SU-DHL-6 (cell line): ENCODE measurements at regions not wholly inside any gene's neighbourhood (a gene's known extent, or its start where the extent isn't known, plus 50 kb on each side); places are given as distances from the start of the nearest gene placed in this dataset.

Source experiments
- H2AFZ ChIP-seq: fragments of 200-600 bp; sonication (generic); 2 replicates; pipeline ENCODE4 v1.6.1; 2014; ENCODE audit warnings: low read depth, mild to moderate bottlenecking, moderate library complexity, mixed read lengths, antibody characterized with exemption, low read length; ENCODE audit not compliant: severe bottlenecking
- H3F3A ChIP-seq: fragments of 200-600 bp; shearing (Covaris generic); 2 replicates; pipeline ENCODE4 v1.6.0; 2016; ENCODE audit warnings: antibody characterized with exemption, mild to moderate bottlenecking; ENCODE audit not compliant: insufficient read depth
- H3K27ac ChIP-seq: fragments of 200-600 bp; sonication (generic); 2 replicates; pipeline ENCODE4 v1.5.1; 2016; ENCODE audit warnings: low read depth, mild to moderate bottlenecking, low read length, moderate library complexity, mixed read lengths
- H3K27me3 ChIP-seq: fragments of 200-600 bp; sonication (generic), shearing (Covaris generic); 2 replicates; pipeline ENCODE4 v1.6.0; 2014; ENCODE audit warnings: mild to moderate bottlenecking, low read length
- H3K36me3 ChIP-seq: fragments of 200-600 bp; sonication (generic); 2 replicates; pipeline ENCODE4 v1.6.1; 2014; ENCODE audit warnings: mild to moderate bottlenecking, low read length, mixed read lengths
- H3K4me2 ChIP-seq: fragments of 300-600, 200-600 bp; shearing (Covaris generic), sonication (generic); 2 replicates; pipeline ENCODE4 v1.6.0; 2014; ENCODE audit warnings: low read length, low read depth, mild to moderate bottlenecking; ENCODE audit not compliant: poor library complexity, severe bottlenecking
- H3K4me3 ChIP-seq: fragments of 200-600 bp; sonication (generic); 2 replicates; pipeline ENCODE4 v1.5.1; 2014; ENCODE audit warnings: antibody characterized with exemption, low read length, mild to moderate bottlenecking, mixed read lengths; ENCODE audit not compliant: insufficient read depth, poor library complexity, severe bottlenecking
- H3K79me2 ChIP-seq: fragments of 200-600 bp; sonication (generic); 2 replicates; pipeline ENCODE4 v1.6.1; 2014; ENCODE audit warnings: mild to moderate bottlenecking, low read length, moderate library complexity; ENCODE audit not compliant: insufficient read depth
- H3K9ac ChIP-seq: fragments of 200-600 bp; sonication (generic); 2 replicates; pipeline ENCODE4 v1.7.0; 2014; ENCODE audit warnings: mild to moderate bottlenecking, low read length
- H3K9me2 ChIP-seq: fragments of 200-600 bp; sonication (generic); replicated peaks from 2 replicates; pipeline ENCODE4 v1.6.1; 2014; ENCODE audit warnings: low read length; ENCODE audit not compliant: insufficient read depth
- H3K9me3 ChIP-seq: fragments of 200-600 bp; sonication (generic); 2 replicates; pipeline ENCODE4 v1.6.1; 2014; ENCODE audit warnings: low read length, mixed read lengths; ENCODE audit not compliant: insufficient read depth
- H4K20me1 ChIP-seq: fragments of 200-600 bp; sonication (generic); 2 replicates; pipeline ENCODE4 v1.6.1; 2014; ENCODE audit warnings: low read depth, mild to moderate bottlenecking, antibody characterized with exemption, low read length, moderate library complexity, mixed read lengths
- EZH2phosphoT487 ChIP-seq: fragments of 200-600 bp; sonication (generic), shearing (Covaris generic); conservative IDR thresholded peaks from 2 replicates; pipeline ENCODE4 v1.6.1; 2018; ENCODE audit warnings: mild to moderate bottlenecking, antibody characterized with exemption, low read length, moderate library complexity, mixed read lengths
- TF ChIP-seq, protein P1 (sequence below): fragments of 200-600 bp; sonication (generic); IDR thresholded peaks from one replicate; pipeline ENCODE4 v1.5.1; 2017; ENCODE audit warnings: antibody characterized with exemption, mild to moderate bottlenecking, low read length, moderate library complexity; ENCODE audit not compliant: insufficient read depth, poor library complexity, severe bottlenecking

DNA sequence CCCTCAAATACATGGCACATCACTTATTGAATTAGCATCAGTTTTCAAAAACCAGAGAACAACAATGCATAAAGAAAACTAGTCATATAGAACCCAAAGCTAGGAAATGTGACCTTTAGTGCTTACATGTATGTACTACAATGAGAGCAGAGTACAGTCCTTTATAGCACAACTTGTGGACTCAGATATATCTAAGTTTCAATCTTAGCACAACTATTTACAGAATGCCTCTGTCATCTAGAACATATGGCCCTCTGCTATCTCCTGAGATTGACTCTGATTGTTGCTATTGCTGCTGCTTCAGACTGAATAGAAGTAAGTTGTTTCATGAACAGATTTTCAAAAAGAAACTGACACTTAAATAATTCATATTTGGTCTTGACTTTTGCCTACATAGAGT lies 1536.2 kb downstream of the EFNA5 start:
- no peak overlapping the region for H3K4me2 ChIP-seq
- no peaks in the 10 kb centered on the region for H3K9me3 ChIP-seq
- no peaks in the 10 kb centered on the region for H3K9me2 ChIP-seq
- TF ChIP-seq EZH2phosphoT487 = no peak
- TF ChIP-seq, protein P1, sequence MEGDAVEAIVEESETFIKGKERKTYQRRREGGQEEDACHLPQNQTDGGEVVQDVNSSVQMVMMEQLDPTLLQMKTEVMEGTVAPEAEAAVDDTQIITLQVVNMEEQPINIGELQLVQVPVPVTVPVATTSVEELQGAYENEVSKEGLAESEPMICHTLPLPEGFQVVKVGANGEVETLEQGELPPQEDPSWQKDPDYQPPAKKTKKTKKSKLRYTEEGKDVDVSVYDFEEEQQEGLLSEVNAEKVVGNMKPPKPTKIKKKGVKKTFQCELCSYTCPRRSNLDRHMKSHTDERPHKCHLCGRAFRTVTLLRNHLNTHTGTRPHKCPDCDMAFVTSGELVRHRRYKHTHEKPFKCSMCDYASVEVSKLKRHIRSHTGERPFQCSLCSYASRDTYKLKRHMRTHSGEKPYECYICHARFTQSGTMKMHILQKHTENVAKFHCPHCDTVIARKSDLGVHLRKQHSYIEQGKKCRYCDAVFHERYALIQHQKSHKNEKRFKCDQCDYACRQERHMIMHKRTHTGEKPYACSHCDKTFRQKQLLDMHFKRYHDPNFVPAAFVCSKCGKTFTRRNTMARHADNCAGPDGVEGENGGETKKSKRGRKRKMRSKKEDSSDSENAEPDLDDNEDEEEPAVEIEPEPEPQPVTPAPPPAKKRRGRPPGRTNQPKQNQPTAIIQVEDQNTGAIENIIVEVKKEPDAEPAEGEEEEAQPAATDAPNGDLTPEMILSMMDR = no peak
- H3K4me3 ChIP-seq = no peak overlapping the region
- H3K9ac ChIP-seq = no peak overlapping the region
- no peaks in the 10 kb centered on the region for H3K79me2 ChIP-seq
- no peaks in the 10 kb centered on the region for H3K36me3 ChIP-seq
- no peaks in the 10 kb centered on the region for H3K27me3 ChIP-seq
- H4K20me1 ChIP-seq = no peaks in the 10 kb centered on the region
- no peak overlapping the region for H2AFZ ChIP-seq
- no peaks in the 10 kb centered on the region for H3F3A ChIP-seq
- H3K27ac ChIP-seq = no peak overlapping the region

DNA sequence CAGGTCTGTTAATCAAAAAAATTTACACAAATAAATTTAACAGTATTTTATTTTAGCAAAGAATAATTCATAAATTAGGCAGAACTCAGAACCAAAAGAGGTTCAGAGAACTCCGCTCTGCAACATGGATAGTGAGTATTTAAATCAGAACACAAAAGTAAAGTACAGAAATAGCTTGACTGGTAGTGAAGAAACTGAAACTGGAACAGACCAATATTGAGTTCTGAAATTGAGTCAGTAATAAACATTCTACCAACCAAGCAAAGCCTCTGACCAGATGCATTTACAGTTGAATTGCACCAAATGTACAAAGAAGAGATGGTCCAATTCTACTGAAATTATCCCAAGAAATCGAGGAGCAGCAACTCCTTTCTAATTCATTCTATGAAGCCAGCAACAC lies 1542.8 kb downstream of the EFNA5 start:
- Histone ChIP-seq H3K4me3 (no peak overlapping the region), H3K27me3 (no peaks in the 10 kb centered on the region), H3K27ac (no peak overlapping the region), H3F3A (no peaks in the 10 kb centered on the region), H3K36me3 (no peaks in the 10 kb centered on the region), H3K9me3 (no peaks in the 10 kb centered on the region), H2AFZ (no peak overlapping the region), H3K4me2 (no peak overlapping the region), H3K79me2 (no peaks in the 10 kb centered on the region), H4K20me1 (no peaks in the 10 kb centered on the region), H3K9ac (no peak overlapping the region), H3K9me2 (no peaks in the 10 kb centered on the region)
- TF ChIP-seq, protein P1 = no peak

DNA sequence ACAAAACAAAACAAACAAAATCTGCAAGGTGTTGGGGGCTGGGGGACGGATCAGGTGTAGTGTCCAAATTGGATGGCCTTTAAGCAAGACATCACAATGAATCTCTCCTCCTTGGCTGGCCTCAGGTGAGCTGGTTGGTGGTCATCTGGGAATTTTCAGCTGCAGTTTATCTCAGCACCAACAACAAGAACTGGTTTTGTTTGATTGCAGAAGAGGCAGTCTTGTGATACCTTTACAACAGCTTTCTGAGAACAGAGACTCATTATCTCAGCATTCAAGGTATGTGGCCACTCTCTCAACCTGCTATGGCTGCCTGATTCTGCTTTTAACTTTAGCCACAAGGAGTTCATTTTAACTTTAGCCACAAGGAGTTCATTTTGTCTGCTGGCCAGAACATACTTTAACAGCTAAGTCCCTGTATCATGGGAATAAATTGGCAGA lies 1543.4 kb downstream of the EFNA5 start:
- Histone ChIP-seq H3K9me2 (no peaks in the 10 kb centered on the region), H3K27ac (no peak overlapping the region)

More for the DNA sequence above, 1543.4 kb downstream of the EFNA5 start:
- no peaks in the 10 kb centered on the region for H3K9me3 ChIP-seq
- no peaks in the 10 kb centered on the region for H4K20me1 ChIP-seq
- H3K27me3 ChIP-seq = no peaks in the 10 kb centered on the region
- no peaks in the 10 kb centered on the region for H3K79me2 ChIP-seq
- no peak overlapping the region for H2AFZ ChIP-seq
- H3F3A ChIP-seq = no peaks in the 10 kb centered on the region
- H3K36me3 ChIP-seq = no peaks in the 10 kb centered on the region
- H3K4me3 ChIP-seq = no peak overlapping the region
- no peak overlapping the region for H3K9ac ChIP-seq
- no peak overlapping the region for H3K4me2 ChIP-seq
- TF ChIP-seq, protein P1 = no peak
- no peak for TF ChIP-seq EZH2phosphoT487
